GM23248 (cell line): ENCODE measurements at regions not wholly inside any gene's neighbourhood (a gene's known extent, or its start where the extent isn't known, plus 50 kb on each side); places are given as distances from the start of the nearest gene placed in this dataset.

ENCODE experiments used
- EZH2 ChIP-seq: fragments of 200-600 bp; sonication (generic); IDR thresholded peaks from 2 replicates; pipeline ENCODE4 v1.6.1; 2018; ENCODE audit warnings: antibody characterized with exemption, mild to moderate bottlenecking; ENCODE audit not compliant: insufficient read depth, poor library complexity, severe bottlenecking
- EZH2phosphoT487 ChIP-seq: fragments of 200-600 bp; sonication (generic); IDR thresholded peaks from 2 replicates; pipeline ENCODE4 v1.6.1; 2018; ENCODE audit warnings: antibody characterized with exemption, moderate library complexity, mild to moderate bottlenecking, low read depth; ENCODE audit not compliant: insufficient read depth

- TF ChIP-seq EZH2 (no peak), EZH2phosphoT487 (no peak)
These were observed 202.0 kb downstream of the PAPSS1 start for GRCh38 chr4:107518076-107518475.
